GM21825 (cell line): ENCODE measurements at regions not wholly inside any gene's neighbourhood (a gene's known extent, or its start where the extent isn't known, plus 50 kb on each side); places are given as distances from the start of the nearest gene placed in this dataset.

Experiments
- ATAC-seq: cut with Tn5 transposase; IDR thresholded peaks from one replicate; pipeline ENCODE4 v1.9.1; 2021; ENCODE audit warnings: mild to moderate bottlenecking, moderate library complexity; ENCODE audit not compliant: unreplicated experiment

DNA sequence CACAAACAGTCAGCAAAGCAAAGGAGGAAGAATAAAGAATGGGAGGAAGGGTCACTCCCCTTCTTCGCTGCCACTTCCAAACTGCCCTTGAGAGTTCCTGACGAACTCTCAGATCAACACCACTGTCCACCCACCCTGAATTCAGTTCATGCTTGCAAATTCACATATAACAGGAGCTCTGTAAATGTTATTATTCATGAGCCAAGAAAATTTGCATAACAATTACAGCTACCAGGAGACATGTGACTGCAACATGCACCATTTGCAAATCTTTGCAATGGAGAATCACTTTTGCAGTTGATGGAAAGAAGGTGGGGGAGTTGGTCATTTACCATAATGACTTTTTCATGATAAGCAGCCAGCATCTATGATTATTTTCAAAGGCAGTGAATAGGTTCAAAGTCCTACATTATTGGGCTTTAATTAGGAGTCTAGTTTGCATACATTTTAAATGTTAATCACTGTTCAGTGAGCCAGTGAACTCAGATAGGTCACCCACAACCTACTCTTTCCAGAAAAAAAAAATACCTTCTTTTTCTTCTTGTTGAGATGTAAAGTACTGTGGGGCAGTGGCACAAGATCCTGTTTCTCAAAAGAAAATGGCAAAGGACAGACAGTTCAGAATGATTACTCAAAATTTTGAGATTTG, 149.7 kb downstream of the CAAP1 start:
- ATAC-seq, result no peak

DNA sequence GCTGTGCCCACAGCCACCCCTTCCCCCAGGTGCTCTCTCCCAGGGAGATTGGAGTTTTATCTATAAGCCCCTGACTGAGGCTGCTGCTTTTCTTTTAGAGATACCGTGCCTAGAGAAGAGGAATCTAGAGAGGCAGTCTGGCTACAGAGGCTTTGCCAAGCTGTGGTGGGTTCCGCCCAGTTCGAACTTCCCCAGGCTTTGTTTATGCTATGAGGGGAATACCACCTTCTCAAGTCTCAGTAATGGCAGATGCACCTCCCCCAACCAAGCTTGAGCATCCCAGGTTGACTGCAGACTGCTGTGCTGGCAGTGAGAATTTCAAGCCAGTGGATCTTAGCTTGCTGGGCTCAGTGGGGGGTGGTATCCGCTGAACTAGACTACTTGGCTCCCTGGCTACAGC, 157.4 kb downstream of the CAAP1 start:
- no peak for ATAC-seq

DNA sequence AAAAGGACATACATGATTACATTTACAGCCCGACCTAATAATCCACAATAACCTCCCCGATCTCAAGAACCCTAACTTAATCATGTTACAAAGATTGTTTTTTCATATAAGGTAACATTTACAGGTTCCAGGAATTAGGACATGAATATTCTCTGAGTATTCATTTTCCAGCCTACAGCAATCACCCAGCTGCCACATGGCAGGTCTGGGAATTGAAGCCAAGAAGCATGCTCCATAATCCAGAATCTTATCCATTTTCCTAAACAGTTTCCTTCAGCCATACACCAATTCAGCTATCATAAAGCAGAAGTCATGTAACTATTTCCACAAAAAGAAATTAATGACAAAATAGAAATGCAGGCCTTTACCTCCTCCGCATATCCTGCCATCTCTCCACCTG, 163.4 kb downstream of the CAAP1 start:
- no peak for ATAC-seq

DNA sequence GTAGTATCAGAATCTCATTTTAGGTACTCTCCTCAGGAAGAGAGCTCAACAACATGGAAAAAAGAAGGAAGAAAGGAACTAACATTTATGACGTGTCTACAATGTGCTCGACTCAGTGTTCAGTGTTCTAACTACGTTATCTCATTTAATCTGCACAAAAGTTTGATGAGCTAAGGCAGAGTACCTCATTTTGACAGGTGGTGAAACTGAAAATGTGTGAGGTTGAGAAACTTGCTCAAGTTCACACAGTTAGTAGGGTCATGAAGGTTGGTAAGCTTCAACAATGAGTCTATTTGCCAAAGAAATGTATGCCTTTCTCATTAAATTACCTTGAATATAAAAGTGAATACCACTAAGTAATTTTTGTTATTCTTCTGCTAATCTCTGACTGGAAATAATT, 165.1 kb downstream of the CAAP1 start:
- ATAC-seq, result no peak

DNA sequence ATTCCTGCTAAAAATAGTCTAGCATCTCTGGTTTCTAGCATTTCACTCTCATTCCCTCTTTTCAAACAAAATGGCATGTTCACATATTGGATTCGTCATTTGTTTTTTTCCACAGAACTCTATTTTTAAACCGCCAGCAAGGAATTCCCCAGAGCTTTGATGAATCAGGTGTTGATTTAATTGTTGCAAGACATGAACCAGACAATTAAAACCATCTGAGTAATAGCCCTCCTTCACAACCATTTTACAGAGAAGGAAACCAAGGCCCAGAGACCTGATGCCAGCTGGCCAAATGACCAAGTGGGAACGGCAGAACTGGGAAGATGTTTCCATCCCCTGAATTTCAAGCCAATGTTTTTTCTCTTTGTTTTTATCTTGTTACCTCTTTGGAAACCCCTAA, 167.0 kb downstream of the CAAP1 start:
- ATAC-seq, result no peak

DNA sequence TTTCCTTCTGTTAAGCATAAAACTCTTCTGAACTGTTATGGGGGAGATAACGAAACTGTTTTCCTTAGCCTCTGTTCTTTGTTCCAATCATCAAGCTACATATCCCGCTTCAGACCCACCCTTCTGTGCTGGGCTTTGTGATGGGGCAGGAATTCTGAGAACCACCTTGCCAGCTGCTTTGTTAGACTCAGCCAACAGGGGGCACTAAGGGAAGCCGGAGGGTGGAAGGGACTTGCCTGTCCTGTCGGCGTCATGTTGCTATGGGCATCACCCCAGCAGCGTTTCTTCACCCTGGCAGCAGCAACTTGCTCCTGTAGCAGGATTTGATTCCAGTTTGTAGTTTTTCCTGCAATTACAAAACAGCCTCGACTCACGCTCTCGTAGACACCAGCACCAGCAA, 169.1 kb downstream of the CAAP1 start:
- ATAC-seq, result no peak

DNA sequence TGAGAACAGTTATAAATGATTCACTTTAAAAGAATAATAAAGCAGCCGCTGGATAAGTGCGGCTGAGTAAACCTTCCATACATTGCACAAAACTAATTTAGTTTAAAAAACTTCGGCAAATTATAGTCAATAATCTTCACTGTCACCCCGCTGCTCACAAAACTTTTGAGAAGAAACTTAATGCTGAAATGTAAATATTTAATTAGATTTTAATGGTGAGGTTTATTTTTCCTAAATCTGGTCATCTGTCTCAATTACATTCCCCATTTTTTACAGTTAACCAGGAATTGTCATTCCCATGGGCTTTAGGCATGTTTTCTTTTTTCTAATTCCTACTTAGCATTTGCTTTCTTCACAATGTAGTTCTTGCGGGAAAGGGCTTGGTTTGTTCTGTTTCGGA, 169.8 kb downstream of the CAAP1 start:
- ATAC-seq, result no peak

DNA sequence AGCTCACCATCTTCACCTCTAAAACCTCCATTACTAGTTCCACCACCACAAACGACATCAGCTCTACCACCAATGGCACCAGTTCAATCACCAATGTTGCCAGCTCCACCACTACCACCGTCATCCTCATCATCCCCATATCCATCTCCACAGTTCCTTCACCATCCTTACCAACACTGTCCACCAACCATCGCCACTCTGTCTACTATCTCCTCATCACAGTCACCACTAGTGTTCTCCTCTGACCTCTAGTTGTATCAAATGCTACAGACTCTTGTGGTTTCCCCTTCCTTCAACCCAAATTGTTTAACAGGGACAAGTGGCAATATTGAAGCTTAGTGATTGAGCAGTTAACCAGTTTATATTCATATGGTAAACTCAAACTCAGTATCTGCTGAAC, 182.6 kb downstream of the CAAP1 start:
- ATAC-seq, result no peak

DNA sequence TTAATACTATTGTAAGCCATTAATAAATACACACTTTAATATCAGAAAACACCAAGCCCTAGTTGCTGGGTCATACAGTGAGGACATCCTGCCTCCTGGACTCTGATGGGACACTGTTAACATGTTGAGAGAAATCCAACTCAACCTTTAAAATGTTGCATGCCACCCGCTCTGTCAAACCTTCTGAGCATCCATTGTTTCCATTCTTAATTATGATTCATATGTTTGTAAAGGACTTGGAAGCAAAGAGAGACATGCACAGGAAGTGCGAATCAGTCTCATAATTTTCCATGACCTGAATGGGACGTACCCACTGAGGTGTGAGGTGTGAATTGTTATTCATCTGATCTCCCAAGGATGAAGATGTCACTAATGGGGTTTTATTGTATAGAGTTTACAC, 186.4 kb downstream of the CAAP1 start:
- no peak for ATAC-seq

DNA sequence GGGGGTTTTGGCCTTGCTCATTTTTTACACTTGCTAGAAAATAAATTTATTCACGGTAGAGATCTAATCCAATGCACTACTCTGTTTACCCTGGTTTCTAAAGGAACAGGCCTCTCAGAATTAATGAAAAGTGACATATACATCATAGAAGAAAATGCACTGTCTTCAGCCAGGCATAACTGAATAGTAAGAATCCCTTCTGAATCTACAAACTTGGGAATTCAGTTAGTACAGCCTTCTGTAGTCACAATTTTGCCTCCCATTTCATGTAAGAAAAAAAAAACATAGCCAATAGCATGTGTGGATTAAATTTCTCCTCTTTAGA, 197.3 kb downstream of the CAAP1 start:
- ATAC-seq, result no peak

DNA sequence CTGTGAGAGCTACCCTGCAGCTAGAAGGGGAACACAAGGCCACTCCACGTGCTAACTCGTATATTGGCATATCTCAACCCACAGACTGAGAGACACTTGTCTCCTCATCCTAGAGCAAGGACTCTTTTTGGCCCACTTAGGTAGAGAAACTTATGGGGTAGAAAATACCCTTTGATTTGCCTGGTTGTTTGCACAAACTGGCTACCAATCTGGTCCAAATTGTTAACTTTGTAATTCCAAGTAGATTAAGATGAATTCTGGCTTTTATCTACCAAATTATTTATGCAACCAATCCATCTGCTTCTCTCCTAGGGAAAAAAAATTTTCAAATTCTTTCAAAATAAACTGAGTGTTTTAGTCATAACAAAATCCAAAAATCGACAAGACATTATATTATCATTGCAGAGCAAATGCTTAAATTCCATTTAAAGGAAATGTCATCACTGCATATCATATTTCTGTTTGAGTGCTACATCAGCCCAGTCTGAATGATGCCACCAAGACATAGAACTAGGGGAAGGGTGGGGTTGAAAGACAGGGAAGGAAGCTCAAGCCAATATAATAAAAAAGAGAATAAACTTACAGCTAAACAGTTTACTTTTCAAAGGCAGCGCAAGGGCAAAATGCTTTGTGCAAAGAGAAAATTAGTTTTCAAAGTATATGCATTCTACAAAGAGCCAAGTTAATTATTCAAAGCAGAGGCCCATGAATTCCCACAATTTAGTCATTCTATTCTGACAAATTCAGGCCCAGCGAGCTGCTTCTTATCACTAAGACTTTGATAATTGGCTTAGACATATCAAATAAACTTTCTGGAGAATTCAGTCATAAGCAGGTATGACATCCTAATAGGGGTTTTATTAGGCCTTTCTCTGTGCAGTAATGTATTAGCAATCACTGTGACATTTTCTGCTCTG, 198.0 kb downstream of the CAAP1 start:
- no peak for ATAC-seq

DNA sequence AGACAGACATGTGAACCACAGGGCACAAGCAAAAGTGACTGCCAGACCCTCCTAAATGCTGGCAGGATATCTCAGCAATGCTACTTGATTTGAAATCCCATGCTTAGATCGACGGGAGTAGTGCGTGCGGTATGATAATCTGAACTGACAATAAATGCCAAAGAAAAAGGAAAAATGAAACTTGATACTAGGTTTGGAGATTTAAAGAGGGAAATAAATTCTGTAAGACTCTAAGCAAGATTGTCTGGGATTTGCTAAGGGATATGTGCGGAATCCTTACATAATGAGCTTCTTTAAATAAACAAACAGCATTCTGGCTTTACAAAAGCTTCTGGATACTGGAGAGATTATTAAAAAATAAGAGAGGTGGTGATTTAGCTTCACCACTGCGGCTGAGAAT, 203.6 kb downstream of the CAAP1 start:
- ATAC-seq, result no peak

DNA sequence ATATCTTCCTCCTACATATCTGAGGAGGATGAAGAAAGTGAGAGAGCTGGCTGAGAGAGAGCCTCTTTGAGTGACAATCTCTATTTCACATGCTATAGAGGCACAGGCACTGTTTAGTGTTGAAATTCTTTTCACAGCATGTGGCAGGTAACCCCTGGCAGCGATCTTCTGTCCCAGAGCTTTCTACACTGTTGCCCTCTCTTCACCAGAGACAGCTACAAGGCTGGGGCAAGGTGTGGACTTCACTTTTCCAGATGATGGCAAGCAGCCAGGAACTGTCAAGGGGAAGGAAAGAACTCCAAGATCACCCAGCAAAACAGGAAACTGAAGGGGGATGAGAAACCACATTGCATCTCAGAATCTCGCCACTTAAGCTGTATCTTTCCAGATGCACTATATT, 205.2 kb downstream of the CAAP1 start:
- no peak for ATAC-seq

DNA sequence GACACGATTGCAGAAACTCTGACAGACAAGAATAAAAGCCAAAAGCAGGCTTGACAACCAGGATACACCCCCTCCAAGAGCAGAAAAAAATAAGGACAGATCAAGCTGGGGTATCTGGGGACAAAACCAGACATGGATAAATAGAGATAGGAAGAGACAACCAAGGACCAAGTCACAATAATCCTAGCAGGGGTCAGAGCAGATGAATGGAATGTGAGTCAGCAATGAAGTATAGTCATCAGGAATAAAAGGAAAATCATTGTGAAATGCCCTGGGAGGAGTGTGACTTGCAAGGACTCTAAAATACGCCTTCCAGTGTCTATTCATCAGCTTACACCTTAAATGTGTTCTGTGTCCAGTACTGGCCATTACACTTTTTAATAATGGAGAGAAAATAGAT, 206.8 kb downstream of the CAAP1 start:
- ATAC-seq, result no peak

DNA sequence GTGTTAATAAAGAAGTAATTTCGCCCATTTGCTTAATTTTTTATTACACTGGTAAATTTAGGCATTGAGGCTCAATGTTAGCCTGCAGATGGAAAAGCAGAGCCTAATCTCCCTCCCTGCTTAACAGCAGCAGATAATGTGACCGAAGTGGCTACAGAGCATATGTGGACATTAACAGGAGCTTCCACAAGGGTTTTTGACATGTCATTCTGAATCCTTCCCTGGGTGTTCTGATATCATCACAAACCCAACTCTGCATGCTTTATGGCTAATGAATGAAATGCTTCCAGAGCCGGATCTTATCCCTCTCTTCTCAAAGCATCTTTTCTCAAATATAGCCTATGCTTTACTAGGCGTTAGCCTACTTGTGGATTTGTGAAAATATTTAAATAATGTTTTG, 208.6 kb downstream of the CAAP1 start:
- no peak for ATAC-seq

DNA sequence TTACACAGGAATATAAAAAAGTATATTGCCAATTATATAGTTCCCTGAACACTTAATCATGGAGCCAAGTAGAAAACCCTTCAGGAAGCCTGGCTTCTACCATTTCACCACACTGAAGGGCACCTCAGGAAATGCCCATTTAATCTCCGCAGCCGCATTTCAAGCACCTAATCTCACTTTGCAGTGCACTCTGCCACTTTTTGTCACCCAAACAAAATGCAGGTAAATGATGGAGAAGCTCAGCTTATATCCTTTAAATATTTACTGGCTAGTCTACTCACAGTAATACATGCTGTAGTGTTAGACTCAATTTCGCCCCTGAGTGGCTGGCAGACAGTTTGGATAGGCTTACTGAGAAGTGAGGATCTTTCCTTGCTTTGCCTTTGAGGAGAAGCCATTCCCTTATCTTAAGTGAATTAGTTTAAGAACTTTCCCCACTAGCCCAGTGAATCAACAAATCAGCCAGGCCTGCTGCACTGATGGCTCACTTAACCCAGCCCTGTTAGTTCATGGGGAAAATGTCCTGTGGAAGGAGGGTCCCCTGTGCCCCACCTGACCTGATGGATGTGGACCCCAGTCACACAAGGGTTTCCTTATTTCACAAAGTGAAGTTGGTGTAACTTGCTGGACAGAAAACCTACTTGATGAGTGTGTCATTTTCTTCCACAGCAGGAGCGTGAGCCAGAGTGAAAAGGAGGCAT, 209.7 kb downstream of the CAAP1 start:
- ATAC-seq, result no peak

DNA sequence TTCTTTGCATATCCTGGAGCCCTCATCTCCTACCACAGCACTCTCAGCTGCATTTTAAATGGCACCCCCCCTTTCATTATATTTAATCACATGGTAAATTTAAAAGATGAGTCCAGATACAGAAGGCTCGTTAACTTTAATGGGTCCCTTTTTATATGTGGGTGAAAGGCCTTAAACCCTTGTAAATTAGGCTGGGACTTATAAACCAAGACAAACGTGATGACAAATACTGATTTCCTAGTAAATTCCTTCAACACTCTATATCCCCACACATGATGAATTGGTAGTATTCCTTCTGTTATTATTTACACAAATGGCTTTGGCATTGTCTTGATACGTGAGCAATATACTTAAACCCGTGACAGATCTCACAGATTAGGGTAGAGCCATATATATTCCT, 210.6 kb downstream of the CAAP1 start:
- no peak for ATAC-seq

DNA sequence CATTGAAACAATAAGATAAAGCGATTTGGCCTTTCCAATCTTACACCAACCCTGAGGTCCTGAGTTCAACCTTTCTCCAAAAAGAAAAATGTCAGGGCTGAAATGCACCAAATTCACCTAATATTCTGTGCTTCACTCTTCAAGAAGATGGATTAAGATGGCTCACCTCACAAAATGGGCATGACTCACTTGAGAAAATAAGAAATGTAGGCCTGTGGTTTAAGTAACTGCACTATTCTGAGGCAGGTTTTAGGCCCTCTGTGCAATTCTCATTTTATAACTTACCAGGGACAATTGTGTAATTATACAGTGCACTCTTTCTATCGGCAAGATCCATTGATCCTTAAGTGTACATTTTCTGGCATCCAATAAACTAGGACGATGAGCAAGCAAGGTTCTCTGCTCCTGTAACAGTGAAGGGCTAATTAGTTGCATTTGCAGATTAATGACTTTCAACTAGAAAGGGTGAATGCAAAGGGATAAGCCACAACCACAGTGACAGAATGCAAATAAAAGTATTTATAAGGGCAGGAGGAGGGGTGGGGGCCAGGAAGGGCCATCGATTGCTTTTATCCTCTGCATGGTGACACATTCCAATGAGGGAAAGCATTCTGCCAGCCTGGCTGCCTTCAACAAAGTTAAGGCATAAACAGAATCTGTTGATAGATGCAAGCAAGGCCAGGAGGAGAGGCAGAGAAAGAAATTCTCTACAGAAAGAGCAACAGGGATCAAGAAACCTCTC, 214.5 kb downstream of the CAAP1 start:
- ATAC-seq, result no peak

DNA sequence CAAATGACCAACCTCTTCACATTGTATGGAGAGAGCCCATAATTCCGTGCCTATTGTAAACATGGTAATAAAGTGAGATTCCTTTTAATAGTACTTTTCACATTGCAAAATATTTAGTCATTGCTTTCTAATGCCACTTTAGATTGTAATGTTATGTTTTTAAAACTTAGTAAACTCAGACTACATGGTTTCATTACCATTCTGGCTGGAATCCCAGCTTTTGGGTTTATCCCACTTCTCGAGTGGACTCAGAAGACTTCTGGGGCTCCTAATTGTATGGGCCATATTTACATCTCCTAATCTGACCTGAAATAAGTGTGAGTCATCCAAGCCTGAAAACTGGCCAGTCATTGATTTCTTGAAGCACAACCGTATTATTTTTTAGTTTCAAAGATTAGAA, 217.6 kb downstream of the CAAP1 start:
- ATAC-seq, result no peak

DNA sequence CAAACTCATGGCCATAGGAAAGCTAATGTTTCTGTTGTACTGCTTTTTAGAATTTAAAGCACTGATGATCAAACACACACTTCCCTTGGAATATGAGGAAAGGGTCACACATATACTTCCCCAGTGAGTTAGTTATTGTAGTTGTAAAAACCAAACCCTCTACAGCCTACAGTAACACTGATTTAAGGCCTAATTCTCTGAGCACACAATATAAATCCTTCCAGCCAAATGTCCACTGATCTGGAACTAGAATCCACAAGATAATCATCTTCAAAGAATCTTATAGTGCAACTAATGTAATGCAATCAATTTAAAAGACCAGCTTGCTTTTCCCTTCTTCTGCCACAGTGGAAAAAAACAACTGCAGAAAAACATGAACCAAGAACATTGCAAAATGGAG, 219.3 kb downstream of the CAAP1 start:
- no peak for ATAC-seq
